HG03108 (cell line): ENCODE measurements at regions not wholly inside any gene's neighbourhood (a gene's known extent, or its start where the extent isn't known, plus 50 kb on each side); places are given as distances from the start of the nearest gene placed in this dataset.
"Not testable (repeated sequence)": the region's sequence is repeated elsewhere in the genome, so short reads cannot be mapped to it uniquely, and the experiment has no call there.

ENCODE experiments used
- ATAC-seq: cut with Tn5 transposase; IDR thresholded peaks from one replicate; pipeline ENCODE4 v1.9.1; 2021; ENCODE audit warnings: moderate library complexity; ENCODE audit not compliant: unreplicated experiment

GRCh38 chr6:125423047-125423446, 121.3 kb upstream of the HDDC2 start:
- no peak for ATAC-seq

GRCh38 chr6:125431971-125432370, 130.2 kb upstream of the HDDC2 start:
- no peak for ATAC-seq

GRCh38 chr6:125432963-125433362, 131.2 kb upstream of the HDDC2 start:
- ATAC-seq: no peak

- ATAC-seq: no peak
Measured at GRCh38 chr6:125434760-125435159, 133.0 kb upstream of the HDDC2 start.

GRCh38 chr6:125439512-125439911, 137.7 kb upstream of the HDDC2 start:
- no peak for ATAC-seq

- ATAC-seq: no peak
Measured at GRCh38 chr6:125444006-125444923, 142.5 kb upstream of the HDDC2 start.

GRCh38 chr6:125445054-125445453, 143.3 kb upstream of the HDDC2 start:
- no peak for ATAC-seq

GRCh38 chr6:125446011-125446410, 144.2 kb upstream of the HDDC2 start:
- no peak for ATAC-seq

- no peak for ATAC-seq
Measured at GRCh38 chr6:125451750-125452149, 150.0 kb upstream of the HDDC2 start.

GRCh38 chr6:125453516-125453915, 151.7 kb upstream of the HDDC2 start:
- no peak for ATAC-seq

- ATAC-seq: no peak
Measured at GRCh38 chr6:125454351-125454750, 152.6 kb upstream of the HDDC2 start.

GRCh38 chr6:125458493-125458892, 156.7 kb upstream of the HDDC2 start:
- not testable (repeated sequence) for ATAC-seq

GRCh38 chr6:125465332-125465731, 163.6 kb upstream of the HDDC2 start:
- ATAC-seq: not testable (repeated sequence)

- no peak for ATAC-seq
Measured at GRCh38 chr6:125469915-125470314, 168.1 kb upstream of the HDDC2 start.

GRCh38 chr6:125471667-125472066, 169.9 kb upstream of the HDDC2 start:
- ATAC-seq: no peak

GRCh38 chr6:125474061-125474460, 172.3 kb upstream of the HDDC2 start:
- ATAC-seq: no peak

GRCh38 chr6:125477156-125477555, 175.4 kb upstream of the HDDC2 start:
- ATAC-seq: no peak

- ATAC-seq: no peak
Measured at GRCh38 chr6:125477844-125478243, 176.1 kb upstream of the HDDC2 start.

GRCh38 chr6:125480146-125480545, 178.4 kb upstream of the HDDC2 start:
- ATAC-seq: no peak

GRCh38 chr6:125480571-125480970, 178.8 kb upstream of the HDDC2 start:
- no peak for ATAC-seq

- ATAC-seq: no peak
Measured at GRCh38 chr6:125481056-125481455, 179.3 kb upstream of the HDDC2 start.

- ATAC-seq: no peak
Measured at GRCh38 chr6:125485757-125486156, 184.0 kb upstream of the HDDC2 start.

- ATAC-seq: no peak
Measured at GRCh38 chr6:125486881-125487280, 185.1 kb upstream of the HDDC2 start.
